Ammon's horn (tissue), 1 donor: ENCODE measurements at regions not wholly inside any gene's neighbourhood (a gene's known extent, or its start where the extent isn't known, plus 50 kb on each side); places are given as distances from the start of the nearest gene placed in this dataset.

Experiments used
- DNase-seq: peaks from one replicate; pipeline ENCODE4 v3.0.0-alpha.2; 2016; ENCODE audit warnings: low spot score

DNA sequence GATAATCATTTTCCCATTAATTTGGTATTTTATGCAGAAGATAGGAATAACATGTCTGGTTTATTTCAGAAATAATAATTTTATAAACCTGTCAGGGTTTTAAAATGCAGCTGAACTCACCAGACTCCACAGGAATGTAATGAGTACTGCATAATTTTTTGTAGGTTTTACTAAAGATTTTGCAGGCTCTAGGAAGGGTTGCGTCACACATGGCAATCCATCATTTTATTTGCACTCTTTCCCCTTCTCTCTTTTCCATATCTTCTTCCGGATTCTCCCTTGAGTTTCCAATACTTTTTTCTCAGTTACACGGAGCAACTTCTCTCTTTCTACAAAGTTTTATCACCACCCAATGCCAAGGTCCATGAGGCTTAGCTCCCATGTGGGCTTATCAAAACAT lies 234.7 kb downstream of the NFKBIZ start:
- no peak for DNase-seq

GRCh38 chr3:102084704-102085103 lies 235.4 kb downstream of the NFKBIZ start:
- DNase-seq: no peak

DNA sequence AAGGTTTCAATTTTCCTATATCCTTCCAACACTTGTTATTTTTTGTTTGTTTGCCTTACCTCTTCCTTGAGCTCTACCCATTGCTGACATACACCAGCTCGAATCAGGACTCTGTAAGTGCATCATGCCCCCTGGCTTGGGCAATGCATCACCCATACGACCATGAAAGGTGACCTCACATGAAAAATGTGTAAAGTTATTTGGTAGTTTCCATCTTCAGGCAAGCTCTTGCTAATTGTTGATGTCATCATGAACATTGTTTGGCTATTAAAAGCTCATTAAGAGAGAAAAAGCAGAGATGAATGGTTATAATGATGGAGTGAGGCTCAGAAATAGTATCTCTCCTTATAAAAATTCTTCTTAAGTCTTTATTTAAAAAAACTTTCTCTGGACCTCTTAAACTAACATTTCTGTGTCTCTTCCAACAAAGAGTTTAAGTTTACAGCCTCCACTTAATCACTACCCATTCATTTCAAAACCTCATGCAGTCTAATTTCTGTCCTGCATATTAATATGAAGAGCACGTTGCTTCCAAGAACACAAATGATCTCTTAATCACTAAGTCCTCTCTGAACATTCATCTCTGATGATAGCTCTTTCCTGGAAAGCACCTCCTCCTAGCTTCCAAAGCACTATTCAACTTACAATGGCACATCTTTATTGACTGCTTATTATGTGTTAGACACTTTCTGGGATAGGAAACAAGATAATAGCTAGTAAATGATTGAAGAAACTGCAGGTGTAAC lies 236.3 kb downstream of the NFKBIZ start:
- DNase-seq: no peak

GRCh38 chr3:102087236-102087635 lies 237.9 kb downstream of the NFKBIZ start:
- no peak for DNase-seq

- no peak for DNase-seq
These were observed 239.9 kb downstream of the NFKBIZ start for GRCh38 chr3:102089239-102089638.

- DNase-seq: no peak
These were observed 240.8 kb downstream of the NFKBIZ start for GRCh38 chr3:102089904-102090720.

DNA sequence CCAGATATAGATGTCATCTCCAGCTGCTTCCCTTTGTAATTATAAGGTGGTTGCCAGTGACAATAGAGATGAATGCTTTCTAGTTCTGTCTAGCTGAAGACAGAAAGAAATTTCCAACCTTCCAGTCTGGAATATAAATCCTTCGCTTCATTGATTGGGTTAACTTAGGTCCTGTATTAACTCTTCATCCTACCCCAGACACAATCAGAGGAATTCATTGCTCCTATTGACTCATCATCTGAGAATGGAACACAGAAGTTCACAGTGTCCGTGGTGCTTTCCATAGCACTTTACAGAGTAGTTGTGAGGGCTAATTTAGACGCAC lies 241.4 kb downstream of the NFKBIZ start:
- no peak for DNase-seq

DNA sequence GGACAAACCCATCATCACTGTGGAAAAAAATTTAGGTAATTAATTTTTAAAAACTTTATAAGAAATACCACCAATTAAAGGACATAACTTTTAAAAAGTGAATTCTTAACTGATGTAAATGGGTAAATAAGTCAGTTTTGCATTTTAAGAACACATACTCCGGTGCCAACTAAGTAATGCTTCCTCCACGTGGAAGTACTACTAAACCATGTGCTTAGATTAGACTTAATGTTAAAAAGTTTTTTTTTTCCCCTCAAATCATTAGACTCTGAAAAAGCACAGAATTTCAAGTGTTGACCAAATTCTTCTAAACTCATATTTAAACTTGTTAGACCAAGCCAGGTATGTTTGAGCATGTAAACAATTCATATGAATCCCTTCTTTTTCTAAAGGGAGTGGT lies 242.0 kb downstream of the NFKBIZ start:
- no peak for DNase-seq

GRCh38 chr3:102092617-102093466 lies 243.5 kb downstream of the NFKBIZ start:
- no peak for DNase-seq

GRCh38 chr3:102094506-102094905 lies 245.2 kb downstream of the NFKBIZ start:
- no peak for DNase-seq

- DNase-seq: no peak
These were observed 246.1 kb downstream of the NFKBIZ start for GRCh38 chr3:102095383-102095782.

DNA sequence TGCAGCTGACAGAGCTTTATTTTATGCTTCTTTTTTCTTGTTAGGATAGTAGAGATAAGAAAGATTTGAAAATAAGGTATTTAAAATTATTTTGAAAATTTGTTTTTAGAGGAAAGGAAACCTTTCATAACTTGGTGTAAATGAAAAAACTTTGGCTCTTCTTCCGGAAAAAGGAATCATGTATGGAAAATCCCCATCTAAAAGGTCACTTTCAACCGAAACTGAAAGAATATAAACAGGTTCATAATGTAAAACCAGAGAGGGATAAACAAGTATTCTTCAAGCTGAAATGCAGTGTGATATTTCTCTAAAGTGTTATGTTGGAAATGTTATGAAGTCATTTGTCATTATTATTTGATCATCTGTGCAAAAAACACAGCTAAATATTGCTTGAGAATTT lies 246.8 kb downstream of the NFKBIZ start:
- DNase-seq: no peak

DNA sequence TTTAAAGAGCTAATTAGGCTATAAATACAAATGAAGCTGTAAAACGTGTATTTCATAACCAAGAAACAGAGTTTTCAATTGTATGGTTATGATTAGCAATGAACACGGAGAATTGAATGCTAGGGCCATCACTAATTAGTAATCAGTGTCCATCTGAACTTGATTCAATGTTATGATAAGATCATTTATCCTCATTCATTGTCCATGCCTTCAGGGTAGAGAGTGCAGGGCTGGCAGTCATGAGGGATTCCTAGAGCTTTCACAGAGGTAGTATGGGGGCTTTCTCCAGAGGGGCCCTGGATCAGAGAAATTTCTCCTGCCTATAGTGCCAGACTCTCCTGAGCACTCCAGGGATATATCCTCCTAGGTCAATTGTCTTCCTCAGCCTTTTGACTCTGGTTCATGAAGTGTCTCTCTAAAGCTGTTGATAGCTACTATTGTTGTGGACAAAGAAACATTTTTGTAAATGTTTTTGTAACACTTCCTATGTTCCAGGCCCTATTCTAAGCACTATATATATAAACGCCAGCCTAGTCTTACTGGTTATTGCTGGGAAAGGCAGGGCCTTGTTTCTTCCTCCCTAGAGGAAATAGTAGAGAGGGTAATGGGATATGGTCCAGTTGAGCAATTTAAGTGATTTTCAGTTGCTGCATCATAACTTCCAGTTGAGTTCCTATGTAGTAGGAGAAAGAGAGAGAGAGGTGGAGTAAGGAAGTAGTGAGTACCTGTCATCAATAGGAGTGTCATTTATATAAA lies 249.0 kb downstream of the NFKBIZ start:
- no peak for DNase-seq

DNA sequence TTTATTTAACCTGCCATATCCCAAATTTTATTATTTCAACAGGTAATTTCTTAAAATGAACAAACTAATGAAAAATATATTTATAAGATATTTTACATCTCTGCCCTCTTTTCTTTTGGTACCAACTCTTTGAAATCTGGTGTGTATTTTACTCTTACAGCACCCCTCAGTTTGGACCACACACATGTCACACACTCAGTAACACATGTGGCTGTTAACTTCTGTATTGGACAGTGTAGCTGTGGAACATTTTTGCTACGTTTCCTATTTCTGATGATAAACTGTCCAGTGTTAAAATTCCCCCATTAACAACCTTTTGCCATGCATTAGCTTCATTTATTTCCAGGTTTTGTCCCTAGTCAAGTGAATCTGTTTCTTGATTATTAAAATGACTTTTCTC lies 250.6 kb downstream of the NFKBIZ start:
- no peak for DNase-seq

GRCh38 chr3:102102394-102102793 lies 253.1 kb downstream of the NFKBIZ start:
- DNase-seq: no peak

DNA sequence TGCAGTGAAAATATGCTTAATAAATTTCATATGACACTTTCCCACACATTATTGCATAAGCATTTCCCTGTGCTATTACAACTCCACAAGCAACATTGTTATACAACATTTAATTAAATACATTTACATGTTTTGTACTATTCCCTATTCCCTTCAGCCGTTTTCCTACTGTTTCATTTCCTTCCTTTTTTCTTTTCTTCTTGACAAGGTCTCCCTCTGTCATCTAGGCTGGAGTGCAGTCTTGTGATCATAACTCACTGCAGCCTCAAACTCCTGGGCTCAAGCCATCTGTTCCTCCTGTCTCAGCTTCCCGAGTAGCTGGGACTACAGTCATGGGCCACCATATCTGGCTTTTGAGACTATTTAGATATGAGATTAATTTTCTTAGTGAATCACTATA lies 254.7 kb downstream of the NFKBIZ start:
- DNase-seq: no peak

- DNase-seq: no peak
These were observed 255.9 kb downstream of the NFKBIZ start for GRCh38 chr3:102105193-102105592.

- DNase-seq: no peak
These were observed 257.2 kb downstream of the NFKBIZ start for GRCh38 chr3:102106416-102107097.

DNA sequence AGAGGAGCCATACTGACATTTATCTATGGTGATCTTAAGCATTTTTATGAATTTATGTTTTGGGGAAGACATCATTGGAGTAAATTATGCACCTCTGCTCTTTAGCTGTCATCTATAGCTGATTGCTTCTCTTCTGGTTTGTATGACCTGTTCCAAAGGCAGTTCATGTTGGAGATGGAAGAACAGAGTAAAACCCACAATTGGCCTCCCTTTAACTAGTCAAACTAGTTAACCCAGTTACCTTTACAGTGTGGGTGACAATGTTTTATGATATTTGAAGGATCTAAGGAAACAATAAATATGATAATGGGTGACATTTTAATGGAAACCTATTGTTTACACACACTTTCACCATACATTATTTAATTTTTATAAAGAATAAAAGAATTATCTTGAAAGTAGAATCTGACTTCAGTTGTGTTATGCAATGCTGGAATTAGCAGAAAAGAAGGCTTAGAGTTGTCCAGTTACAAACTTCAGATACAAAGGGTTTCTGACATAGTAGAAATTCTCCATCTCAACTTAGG lies 263.5 kb downstream of the NFKBIZ start:
- no peak for DNase-seq

DNA sequence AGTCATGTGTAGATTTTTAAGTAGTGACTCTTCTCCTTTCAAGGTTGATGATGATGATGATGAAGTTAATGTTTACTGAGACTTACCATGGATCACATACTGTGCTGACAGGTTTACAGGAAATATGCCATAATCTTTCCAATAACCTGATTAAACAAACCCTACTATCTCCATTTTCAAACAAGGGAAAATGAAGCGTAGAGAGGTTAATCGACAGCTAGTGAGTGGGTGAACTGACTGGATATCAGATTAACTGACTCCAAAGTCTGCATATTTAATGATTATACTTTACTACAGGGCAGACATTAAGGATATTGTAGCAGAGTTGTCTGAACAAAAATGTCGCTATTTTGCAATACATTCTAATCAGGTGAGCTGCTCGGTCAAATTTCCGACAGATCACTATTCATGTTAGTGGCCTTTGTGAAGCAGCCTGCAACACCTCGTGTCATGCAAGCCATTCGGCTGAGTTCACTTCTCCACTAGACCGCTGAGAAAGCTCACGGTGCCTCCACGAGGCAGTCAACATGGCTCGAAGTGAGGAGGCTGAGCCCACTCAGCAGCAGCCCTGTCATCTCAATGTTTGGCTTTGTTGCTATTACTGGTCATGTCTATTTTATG lies 264.2 kb downstream of the NFKBIZ start:
- no peak for DNase-seq
